Right lobe of liver (tissue), 6 donors: ENCODE measurements at regions not wholly inside any gene's neighbourhood (a gene's known extent, or its start where the extent isn't known, plus 50 kb on each side); places are given as distances from the start of the nearest gene placed in this dataset.
"Not testable (repeated sequence)": the region's sequence is repeated elsewhere in the genome, so short reads cannot be mapped to it uniquely, and the experiment has no call there.

Source experiments
- ATAC-seq, 4 donors: fragments of 200-7000 bp; cut with Tn5 transposase; one replicate each; pipeline ENCODE4 v1.9.1; 2020; ENCODE audit warnings: mild to moderate bottlenecking in 4 of 4, moderate library complexity in 4 of 4
- DNase-seq, 3 donors: peaks; one replicate each; pipeline ENCODE4 v3.0.0-alpha.2; 2020
- H3K27ac ChIP-seq, 3 donors: fragments of 200-600 bp; one replicate each; pipeline ENCODE4 v1.8.0; 2022
- H3K27me3 ChIP-seq, 2 donors: fragments of 200-600 bp; one replicate each; pipeline ENCODE4 v1.8.0; 2022
- H3K36me3 ChIP-seq, 4 donors: fragments of 200-600 bp; sonication (generic) in 1 of 4; one replicate each; pipeline versions ENCODE4 v1.5.1 to v1.8.0; 2017 to 2022; ENCODE audit warnings: control low read depth in 1 of 4
- H3K4me1 ChIP-seq, 4 donors: fragments of 200-600 bp; sonication (generic) in 1 of 4; one replicate each; pipeline versions ENCODE4 v1.5.1 to v1.8.0; 2017 to 2022; ENCODE audit warnings: control low read depth in 1 of 4
- H3K4me3 ChIP-seq, 3 donors: fragments of 200-600 bp; one replicate each; pipeline ENCODE4 v1.8.0; 2022
- H3K9me3 ChIP-seq, 4 donors: fragments of 200-600 bp; sonication (generic) in 1 of 4; one replicate each; pipeline versions ENCODE4 v1.5.1 to v1.8.0; 2017 to 2022; ENCODE audit warnings: control low read depth in 1 of 4
- POLR2A ChIP-seq: fragments of 450-650 bp; IDR thresholded peaks from one replicate; pipeline ENCODE4 v1.6.1; 2017; ENCODE audit warnings: antibody characterized with exemption, mild to moderate bottlenecking
- WGBS: methylation state at CpG from one replicate; pipeline ENCODE4 v1.1.6; 2018; ENCODE audit warnings: low coverage, low lambda C conversion rate; ENCODE audit not compliant: insufficient coverage; ENCODE audit errors: missing lambda C conversion rate; 5-methylcytosine and 5-hydroxymethylcytosine counted together
- intact Hi-C, 2 donors: fragments of 100-400 bp; cut with DNase I; formaldehyde crosslinking; loops; one replicate each; pipeline versions ENCODE4 v1.11.2 to v1.14.1; 2022
- TF ChIP-seq, protein P1 (sequence below), 4 donors: fragments of 200-600 bp in 3 of 4; fragments of 450-650 bp in 1 of 4; IDR thresholded peaks; one replicate each; pipeline versions ENCODE4 v1.5.1 to v1.8.0; 2016 to 2022; ENCODE audit warnings: antibody characterized with exemption in 4 of 4, mild to moderate bottlenecking in 2 of 4
- donor health status: DM: no; HTN: yes; CAD: no.
- donor health status: DM: no; HTN: no; CAD: no.
- donor health status: DM: no; HTN: no; CAD: no.
- donor health status: DM: no; HTN: yes; CAD: no.
- donor health status: DM: no; HTN: yes; CAD: no.

- no peak for ATAC-seq
These were observed 100.1 kb downstream of the FOXD2 start for GRCh38 chr1:47537966-47538365.

GRCh38 chr1:47538530-47538929 is 100.7 kb downstream of the FOXD2 start:
- ATAC-seq, result not testable (repeated sequence)

More at GRCh38 chr1:47537966-47538365, 100.1 kb downstream of the FOXD2 start:
- no peaks in the 10 kb centered on the region for H3K27me3 ChIP-seq
- DNase-seq, result no peak
- WGBS, result no CpG with 5 or more reads among the region's 3 CpGs
- intact Hi-C loops, result loop anchor here in 1 of 2 donors (10.0 kb wide), 1 partner anchor 93 kb away; no protein-coding TSS in a partner anchor
- H3K4me3 ChIP-seq, result no peak overlapping the region
- H3K36me3 ChIP-seq, result no peaks in the 10 kb centered on the region
- no peaks in the 10 kb centered on the region for H3K4me1 ChIP-seq
- TF ChIP-seq, protein P1, sequence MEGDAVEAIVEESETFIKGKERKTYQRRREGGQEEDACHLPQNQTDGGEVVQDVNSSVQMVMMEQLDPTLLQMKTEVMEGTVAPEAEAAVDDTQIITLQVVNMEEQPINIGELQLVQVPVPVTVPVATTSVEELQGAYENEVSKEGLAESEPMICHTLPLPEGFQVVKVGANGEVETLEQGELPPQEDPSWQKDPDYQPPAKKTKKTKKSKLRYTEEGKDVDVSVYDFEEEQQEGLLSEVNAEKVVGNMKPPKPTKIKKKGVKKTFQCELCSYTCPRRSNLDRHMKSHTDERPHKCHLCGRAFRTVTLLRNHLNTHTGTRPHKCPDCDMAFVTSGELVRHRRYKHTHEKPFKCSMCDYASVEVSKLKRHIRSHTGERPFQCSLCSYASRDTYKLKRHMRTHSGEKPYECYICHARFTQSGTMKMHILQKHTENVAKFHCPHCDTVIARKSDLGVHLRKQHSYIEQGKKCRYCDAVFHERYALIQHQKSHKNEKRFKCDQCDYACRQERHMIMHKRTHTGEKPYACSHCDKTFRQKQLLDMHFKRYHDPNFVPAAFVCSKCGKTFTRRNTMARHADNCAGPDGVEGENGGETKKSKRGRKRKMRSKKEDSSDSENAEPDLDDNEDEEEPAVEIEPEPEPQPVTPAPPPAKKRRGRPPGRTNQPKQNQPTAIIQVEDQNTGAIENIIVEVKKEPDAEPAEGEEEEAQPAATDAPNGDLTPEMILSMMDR (IDR thresholded peaks at IDR 0.05), result no peak
- no peak overlapping the region for H3K27ac ChIP-seq
- no peaks in the 10 kb centered on the region for H3K9me3 ChIP-seq

GRCh38 chr1:47541705-47542104 is 103.9 kb downstream of the FOXD2 start:
- intact Hi-C loops, H3K36me3 ChIP-seq, DNase-seq, H3K27ac ChIP-seq, H3K27me3 ChIP-seq, H3K4me1 ChIP-seq, H3K4me3 ChIP-seq, ATAC-seq, H3K9me3 ChIP-seq: not testable (repeated sequence)
- WGBS, result 88% methylated on average over 4 of the region's 4 CpGs

More at GRCh38 chr1:47538530-47538929, 100.7 kb downstream of the FOXD2 start:
- H3K4me3 ChIP-seq, DNase-seq, H3K36me3 ChIP-seq, H3K27ac ChIP-seq, H3K4me1 ChIP-seq, H3K9me3 ChIP-seq, H3K27me3 ChIP-seq: not testable (repeated sequence)
- WGBS, result 75% methylated on average over 2 of the region's 2 CpGs
- intact Hi-C loops, result loop anchor here in 1 of 2 donors (10.0 kb wide), 1 partner anchor 94 kb away; no protein-coding TSS in a partner anchor

- H3K27ac ChIP-seq, DNase-seq, H3K4me1 ChIP-seq, intact Hi-C loops, H3K27me3 ChIP-seq, H3K36me3 ChIP-seq, H3K4me3 ChIP-seq, ATAC-seq, H3K9me3 ChIP-seq: not testable (repeated sequence)
- WGBS, result 63% methylated on average over 1 of the region's 1 CpG
These were observed 105.2 kb downstream of the FOXD2 start for GRCh38 chr1:47543089-47543488.

DNA sequence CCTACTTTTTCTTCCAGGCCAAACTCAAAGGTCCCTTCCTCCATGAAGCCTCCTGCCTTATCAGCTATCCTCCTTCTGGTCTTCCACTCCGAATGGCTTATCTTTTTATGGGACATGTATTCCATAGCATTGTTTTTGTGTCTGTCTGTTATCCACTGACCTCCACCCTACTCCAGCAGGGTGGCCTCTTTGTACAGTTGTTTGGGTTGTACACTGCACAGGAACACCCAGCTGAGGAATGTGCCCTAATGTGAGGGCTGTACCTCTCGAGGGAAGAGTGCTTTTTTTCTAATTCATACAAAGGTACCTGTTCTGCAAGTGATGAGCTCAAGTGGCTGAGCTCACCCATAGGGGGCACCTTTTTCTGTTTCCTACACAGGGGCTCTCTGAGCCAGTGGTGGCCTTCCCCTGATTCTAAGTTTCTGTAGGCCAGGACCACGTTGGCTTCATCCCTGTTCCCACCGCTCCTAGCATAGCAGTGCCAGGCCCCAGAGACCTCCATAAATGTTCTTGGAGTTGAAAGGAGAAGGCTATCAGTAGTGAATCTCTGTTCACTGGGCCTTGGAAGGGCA is 108.2 kb downstream of the FOXD2 start:
- Histone ChIP-seq H3K4me3 (no peak overlapping the region), H3K27me3 (no peaks in the 10 kb centered on the region), H3K4me1 (no peaks in the 10 kb centered on the region), H3K9me3 (no peaks in the 10 kb centered on the region), H3K36me3 (no peaks in the 10 kb centered on the region), H3K27ac (no peak overlapping the region)
- intact Hi-C loops, result no loop called here
- TF ChIP-seq, protein P1 (IDR thresholded peaks at IDR 0.05), result no peak
- TF ChIP-seq POLR2A, result no peak
- ATAC-seq (no peak), DNase-seq (no peak)
- WGBS, result 82% methylated on average over 4 of the region's 4 CpGs

- Histone ChIP-seq H3K27ac (no peak overlapping the region), H3K27me3 (no peaks in the 10 kb centered on the region), H3K4me1 (no peaks in the 10 kb centered on the region), H3K36me3 (no peaks in the 10 kb centered on the region), H3K9me3 (no peaks in the 10 kb centered on the region), H3K4me3 (no peak overlapping the region)
- intact Hi-C loops, result no loop called here
- TF ChIP-seq POLR2A, result no peak
- TF ChIP-seq, protein P1 (IDR thresholded peaks at IDR 0.05), result no peak
- ATAC-seq (peak in 2 of 4 donors; percentile 8 to 17), DNase-seq (no peak)
- WGBS, result 48% methylated on average over 7 of the region's 11 CpGs
These were observed 110.1 kb downstream of the FOXD2 start for GRCh38 chr1:47547753-47548573.
